GM12878 (cell line): ENCODE measurements at regions not wholly inside any gene's neighbourhood (a gene's known extent, or its start where the extent isn't known, plus 50 kb on each side); places are given as distances from the start of the nearest gene placed in this dataset.

Experiments used
- ATAC-seq: fragments of 200-7000 bp; cut with Tn5 transposase; 3 replicates; pipeline ENCODE4 v1.9.1; 2020; ENCODE audit warnings: mild to moderate bottlenecking, moderate library complexity
- BruUV-seq: library from RNA; stranded (reverse); fragments of 400-500 nt; replicated peaks from 2 replicates; lab custom pipeline; 2021; lab: Mats Ljungman, UMichigan
- CTCF ChIA-PET: fragments of 300-600 bp; sonication (Branson Sonifier 250); formaldehyde crosslinking; extraction: SDS; loops from one replicate; lab custom pipeline; 2021; ENCODE audit warnings: inconsistent platforms; lab: Yijun Ruan, JAX
- POLR2A ChIA-PET: fragments of 350-600 bp; formaldehyde crosslinking; extraction: SDS; loops from one replicate; lab custom pipeline; 2021; ENCODE audit warnings: inconsistent platforms; lab: Charles Lee
- RAD21 ChIA-PET: fragments of 300-600 bp; sonication (Branson Sonifier 250); formaldehyde crosslinking; loops from one replicate; lab custom pipeline; 2023; ENCODE audit warnings: antibody characterized with exemption; ENCODE audit not compliant: unreplicated experiment; lab: Charles Lee
- SMC1A ChIA-PET: fragments of 300-600 bp; sonication (Branson Sonifier 250); formaldehyde crosslinking; loops from one replicate; lab custom pipeline; 2023; ENCODE audit not compliant: unreplicated experiment, uncharacterized antibody; lab: Charles Lee
- DNase-seq: peaks from one replicate; pipeline ENCODE4 v3.0.0-alpha.2; 2011; ENCODE audit warnings: low read depth, low spot score
- FAIRE-seq: peaks from 3 replicates; lab custom pipeline; 2011; peaks lifted over from hg19 to GRCh38; lab: Jason Lieb, UNC
- H2AFZ ChIP-seq: 2 replicates; pipeline ENCODE4 v1.6.0; 2011; ENCODE audit warnings: low read depth, low read length, control low read depth; ENCODE audit not compliant: control insufficient read depth
- H3K27ac ChIP-seq: 2 replicates; pipeline ENCODE4 v1.5.1; 2011; ENCODE audit warnings: control low read depth; ENCODE audit not compliant: control insufficient read depth, insufficient read depth
- H3K27me3 ChIP-seq, 2 experiments: replicated peaks in 1 of 2; 2 replicates each; pipeline versions ENCODE4 v1.6.0 to v1.6.1; 2011; ENCODE audit warnings: low read length in 1 of 2; ENCODE audit not compliant: control insufficient read depth in 2 of 2, insufficient read depth in 2 of 2
- H3K36me3 ChIP-seq, 2 experiments: 2 replicates each; pipeline ENCODE4 v1.5.1; 2011; ENCODE audit warnings: low read length in 1 of 2; ENCODE audit not compliant: control insufficient read depth in 2 of 2, insufficient read depth in 2 of 2
- H3K4me1 ChIP-seq: 2 replicates; pipeline ENCODE4 v1.6.1; 2011; ENCODE audit warnings: mild to moderate bottlenecking, low read length, moderate library complexity, mixed read lengths; ENCODE audit not compliant: control insufficient read depth, insufficient read depth
- H3K4me2 ChIP-seq: 2 replicates; pipeline ENCODE4 v1.6.0; 2011; ENCODE audit warnings: control low read depth; ENCODE audit not compliant: control insufficient read depth, insufficient read depth
- H3K4me3 ChIP-seq: fragments of 200-600 bp; sonication (generic); 2 replicates; pipeline ENCODE4 v1.5.1; 2016
- H3K79me2 ChIP-seq: 2 replicates; pipeline ENCODE4 v1.6.0; 2011; ENCODE audit warnings: low read length; ENCODE audit not compliant: control insufficient read depth, insufficient read depth
- H3K9ac ChIP-seq: 2 replicates; pipeline ENCODE4 v1.8.0; 2011; ENCODE audit warnings: low read length, control low read depth, mixed read lengths; ENCODE audit not compliant: control insufficient read depth, insufficient read depth
- H3K9me3 ChIP-seq: replicated peaks from 3 replicates; pipeline ENCODE4 v1.5.1; 2011; ENCODE audit warnings: mild to moderate bottlenecking, low read length; ENCODE audit not compliant: control insufficient read depth, insufficient read depth
- H4K20me1 ChIP-seq: 2 replicates; pipeline ENCODE4 v1.6.0; 2011; ENCODE audit not compliant: control insufficient read depth, insufficient read depth
- CBX5 ChIP-seq: sonication (generic); IDR thresholded peaks from 2 replicates; pipeline ENCODE4 v1.6.1; 2016; ENCODE audit warnings: low read depth, moderate library complexity, mild to moderate bottlenecking, inconsistent platforms
- CEBPB ChIP-seq, 2 experiments: fragments of 150-350 bp in 1 of 2; IDR thresholded peaks; 2 replicates each; pipeline ENCODE4 v1.6.1; 2012 to 2014; ENCODE audit warnings: low read depth in 2 of 2, low read length in 2 of 2, borderline replicate concordance in 1 of 2, inconsistent platforms in 1 of 2
- CREM ChIP-seq: IDR thresholded peaks from 2 replicates; pipeline ENCODE4 v1.6.1; 2014; ENCODE audit warnings: antibody characterized with exemption, low read depth
- FOXM1 ChIP-seq: IDR thresholded peaks from 2 replicates; pipeline ENCODE4 v1.6.1; 2012; ENCODE audit warnings: low read depth, mild to moderate bottlenecking, inconsistent platforms, low read length, moderate library complexity
- HDAC6 ChIP-seq: fragments of 200-600 bp; sonication (generic); IDR thresholded peaks from one replicate; pipeline ENCODE4 v1.8.0; 2017; ENCODE audit warnings: antibody characterized with exemption; ENCODE audit not compliant: unreplicated experiment
- KLF5 ChIP-seq: fragments of 450-650 bp; IDR thresholded peaks from 2 replicates; pipeline ENCODE4 v1.6.1; 2014; ENCODE audit warnings: mild to moderate bottlenecking; ENCODE audit not compliant: partially characterized antibody
- MEF2B ChIP-seq: fragments of 450-650 bp; IDR thresholded peaks from 2 replicates; pipeline ENCODE4 v1.6.1; 2018; ENCODE audit warnings: mild to moderate bottlenecking, moderate library complexity; ENCODE audit not compliant: partially characterized antibody, poor library complexity, severe bottlenecking
- MYC ChIP-seq: IDR thresholded peaks from 2 replicates; pipeline ENCODE4 v1.6.1; 2011; ENCODE audit warnings: mild to moderate bottlenecking, low read length, moderate library complexity, inconsistent platforms; ENCODE audit not compliant: insufficient read depth, insufficient replicate concordance, insufficient read length, severe bottlenecking
- NRF1 ChIP-seq: conservative IDR thresholded peaks from 2 replicates; pipeline ENCODE4 v1.6.1; 2011; ENCODE audit warnings: mild to moderate bottlenecking, low read depth, low read length, improper control_type of control experiment
- RUNX3 ChIP-seq: IDR thresholded peaks from 2 replicates; pipeline ENCODE4 v1.6.1; 2012; ENCODE audit warnings: low read length, inconsistent platforms
- SUPT20H ChIP-seq: IDR thresholded peaks from 2 replicates; pipeline ENCODE4 v1.6.1; 2011; ENCODE audit warnings: low read depth, mild to moderate bottlenecking, low read length, moderate library complexity, borderline replicate concordance; ENCODE audit not compliant: control insufficient read depth
- SUZ12 ChIP-seq: fragments of 200-600 bp; sonication (generic); IDR thresholded peaks from one replicate; pipeline ENCODE4 v1.6.1; 2018; ENCODE audit warnings: antibody characterized with exemption, mild to moderate bottlenecking; ENCODE audit not compliant: unreplicated experiment
- TCF3 ChIP-seq: IDR thresholded peaks from 2 replicates; pipeline ENCODE4 v1.6.1; 2012; ENCODE audit warnings: low read depth, mild to moderate bottlenecking, low read length, borderline replicate concordance; ENCODE audit not compliant: insufficient read depth
- ZNF207 ChIP-seq: fragments of 450-650 bp; IDR thresholded peaks from 2 replicates; pipeline ENCODE4 v1.6.1; 2014; ENCODE audit warnings: antibody characterized with exemption, mild to moderate bottlenecking, borderline replicate concordance
- WGBS: methylation state at CpG from one replicate; pipeline ENCODE4 v1.1.6; 2016; ENCODE audit warnings: low lambda C conversion rate; ENCODE audit not compliant: insufficient replicate concordance, insufficient coverage; ENCODE audit errors: missing lambda C conversion rate; 5-methylcytosine and 5-hydroxymethylcytosine counted together
- in situ Hi-C: fragments of 300-500 bp; cut with MboI; formaldehyde crosslinking; loops from 9 replicates; pipeline ENCODE4 v1.14.3; 2018; ENCODE audit warnings: mixed read lengths
- intact Hi-C: fragments of 100-400 bp; cut with micrococcal nuclease; formaldehyde crosslinking; loops from one replicate; pipeline ENCODE4 v1.14.2; 2022; ENCODE audit not compliant: unreplicated experiment
- TF ChIP-seq, protein P1 (sequence below): IDR thresholded peaks from 2 replicates; pipeline ENCODE4 v1.6.1; 2012; ENCODE audit warnings: low read length, inconsistent platforms
- TF ChIP-seq, protein P2 (sequence below): IDR thresholded peaks from 2 replicates; pipeline ENCODE4 v1.6.1; 2012; ENCODE audit warnings: low read depth, low read length, improper control_type of control experiment
- TF ChIP-seq, protein P3 (sequence below): fragments of 150-350 bp; IDR thresholded peaks from 2 replicates; pipeline ENCODE4 v1.6.1; 2016; ENCODE audit warnings: low read depth, low read length

DNA sequence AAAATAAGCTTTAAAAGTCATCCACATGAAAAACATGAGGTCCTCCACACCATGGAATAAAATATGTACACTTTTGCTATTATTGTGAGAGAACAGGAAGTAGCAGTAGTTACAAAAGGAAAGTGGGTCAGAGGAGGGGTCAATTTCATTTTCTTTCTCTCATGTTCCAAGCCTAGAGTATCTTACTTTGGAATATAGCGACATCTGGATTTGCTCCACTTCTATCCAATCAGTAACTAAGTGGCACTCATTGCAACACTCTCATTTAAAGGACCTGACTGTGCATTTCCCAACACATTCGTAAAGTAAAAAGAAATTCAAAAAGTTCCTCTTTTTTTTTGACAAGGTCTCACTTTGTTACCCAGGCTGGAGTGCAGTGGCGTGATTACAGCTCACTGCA lies 637.3 kb downstream of the TUSC7 start:
- ChIA-PET RAD21 (no interaction called here), POLR2A (interaction anchor here (0.5 kb wide), 1 partner anchor 435 kb away, joined by 4 read pairs; no protein-coding TSS in a partner anchor), CTCF (no interaction called here), SMC1A (no interaction called here)
- H2AFZ ChIP-seq: no peak overlapping the region
- no peaks in the 10 kb centered on the region for H3K36me3 ChIP-seq
- WGBS: 4% methylated on average over 3 of the region's 3 CpGs
- H3K27me3 ChIP-seq: no peaks in the 10 kb centered on the region
- ATAC-seq: no peak
- in situ Hi-C loops: no loop called here
- no peak overlapping the region for H3K27ac ChIP-seq
- no peaks in the 10 kb centered on the region for H4K20me1 ChIP-seq
- H3K4me3 ChIP-seq: no peak overlapping the region
- no peak overlapping the region for H3K4me2 ChIP-seq
- intact Hi-C loops: no loop called here
- no peaks in the 10 kb centered on the region for H3K4me1 ChIP-seq
- no peaks in the 10 kb centered on the region for H3K9me3 ChIP-seq
- FAIRE-seq: no peak
- no peaks in the 10 kb centered on the region for H3K79me2 ChIP-seq
- DNase-seq: no peak
- no peak overlapping the region for H3K9ac ChIP-seq
- no TSS peak for BruUV-seq
- TF ChIP-seq KLF5 (no peak), CBX5 (no peak), SUZ12 (no peak), CREM (no peak), CEBPB (IDR thresholded peaks at IDR 0.05; ENCODE audit: borderline replicate concordance in 1 of 2, low read depth in 2 of 2, low read length in 2 of 2) (no peak), TCF3 (no peak), ZNF207 (no peak), MYC (no peak), MEF2B (no peak), FOXM1 (no peak), SUPT20H (no peak), RUNX3 (no peak), NRF1 (no peak), HDAC6 (no peak)
- TF ChIP-seq, protein P1, sequence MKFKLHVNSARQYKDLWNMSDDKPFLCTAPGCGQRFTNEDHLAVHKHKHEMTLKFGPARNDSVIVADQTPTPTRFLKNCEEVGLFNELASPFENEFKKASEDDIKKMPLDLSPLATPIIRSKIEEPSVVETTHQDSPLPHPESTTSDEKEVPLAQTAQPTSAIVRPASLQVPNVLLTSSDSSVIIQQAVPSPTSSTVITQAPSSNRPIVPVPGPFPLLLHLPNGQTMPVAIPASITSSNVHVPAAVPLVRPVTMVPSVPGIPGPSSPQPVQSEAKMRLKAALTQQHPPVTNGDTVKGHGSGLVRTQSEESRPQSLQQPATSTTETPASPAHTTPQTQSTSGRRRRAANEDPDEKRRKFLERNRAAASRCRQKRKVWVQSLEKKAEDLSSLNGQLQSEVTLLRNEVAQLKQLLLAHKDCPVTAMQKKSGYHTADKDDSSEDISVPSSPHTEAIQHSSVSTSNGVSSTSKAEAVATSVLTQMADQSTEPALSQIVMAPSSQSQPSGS: no peak
- TF ChIP-seq, protein P2, sequence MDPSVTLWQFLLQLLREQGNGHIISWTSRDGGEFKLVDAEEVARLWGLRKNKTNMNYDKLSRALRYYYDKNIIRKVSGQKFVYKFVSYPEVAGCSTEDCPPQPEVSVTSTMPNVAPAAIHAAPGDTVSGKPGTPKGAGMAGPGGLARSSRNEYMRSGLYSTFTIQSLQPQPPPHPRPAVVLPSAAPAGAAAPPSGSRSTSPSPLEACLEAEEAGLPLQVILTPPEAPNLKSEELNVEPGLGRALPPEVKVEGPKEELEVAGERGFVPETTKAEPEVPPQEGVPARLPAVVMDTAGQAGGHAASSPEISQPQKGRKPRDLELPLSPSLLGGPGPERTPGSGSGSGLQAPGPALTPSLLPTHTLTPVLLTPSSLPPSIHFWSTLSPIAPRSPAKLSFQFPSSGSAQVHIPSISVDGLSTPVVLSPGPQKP: no peak
- TF ChIP-seq, protein P3, sequence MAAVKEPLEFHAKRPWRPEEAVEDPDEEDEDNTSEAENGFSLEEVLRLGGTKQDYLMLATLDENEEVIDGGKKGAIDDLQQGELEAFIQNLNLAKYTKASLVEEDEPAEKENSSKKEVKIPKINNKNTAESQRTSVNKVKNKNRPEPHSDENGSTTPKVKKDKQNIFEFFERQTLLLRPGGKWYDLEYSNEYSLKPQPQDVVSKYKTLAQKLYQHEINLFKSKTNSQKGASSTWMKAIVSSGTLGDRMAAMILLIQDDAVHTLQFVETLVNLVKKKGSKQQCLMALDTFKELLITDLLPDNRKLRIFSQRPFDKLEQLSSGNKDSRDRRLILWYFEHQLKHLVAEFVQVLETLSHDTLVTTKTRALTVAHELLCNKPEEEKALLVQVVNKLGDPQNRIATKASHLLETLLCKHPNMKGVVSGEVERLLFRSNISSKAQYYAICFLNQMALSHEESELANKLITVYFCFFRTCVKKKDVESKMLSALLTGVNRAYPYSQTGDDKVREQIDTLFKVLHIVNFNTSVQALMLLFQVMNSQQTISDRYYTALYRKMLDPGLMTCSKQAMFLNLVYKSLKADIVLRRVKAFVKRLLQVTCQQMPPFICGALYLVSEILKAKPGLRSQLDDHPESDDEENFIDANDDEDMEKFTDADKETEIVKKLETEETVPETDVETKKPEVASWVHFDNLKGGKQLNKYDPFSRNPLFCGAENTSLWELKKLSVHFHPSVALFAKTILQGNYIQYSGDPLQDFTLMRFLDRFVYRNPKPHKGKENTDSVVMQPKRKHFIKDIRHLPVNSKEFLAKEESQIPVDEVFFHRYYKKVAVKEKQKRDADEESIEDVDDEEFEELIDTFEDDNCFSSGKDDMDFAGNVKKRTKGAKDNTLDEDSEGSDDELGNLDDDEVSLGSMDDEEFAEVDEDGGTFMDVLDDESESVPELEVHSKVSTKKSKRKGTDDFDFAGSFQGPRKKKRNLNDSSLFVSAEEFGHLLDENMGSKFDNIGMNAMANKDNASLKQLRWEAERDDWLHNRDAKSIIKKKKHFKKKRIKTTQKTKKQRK: no peak
